ENCODE measurements at regions not wholly inside any gene's neighbourhood (a gene's known extent, or its start where the extent isn't known, plus 50 kb on each side); places are given as distances from the start of the nearest gene placed in this dataset.

GRCh38 chr2:72004201-72004915 lies 143.3 kb downstream of the CYP26B1 start:
- no peak for DNase-seq (ENCODE audit: low spot score)

GRCh38 chr2:72003796-72004195 lies 143.9 kb downstream of the CYP26B1 start:
- DNase-seq (ENCODE audit: low spot score): no peak

GRCh38 chr2:72003124-72003523 lies 144.5 kb downstream of the CYP26B1 start:
- DNase-seq (ENCODE audit: low spot score): no peak

GRCh38 chr2:72001937-72002690 lies 145.5 kb downstream of the CYP26B1 start:
- DNase-seq (ENCODE audit: low spot score): no peak

GRCh38 chr2:72000110-72000509 lies 147.6 kb downstream of the CYP26B1 start:
- DNase-seq (ENCODE audit: low spot score): no peak

- DNase-seq (ENCODE audit: low spot score): no peak
Measured at GRCh38 chr2:71999580-71999979, 148.1 kb downstream of the CYP26B1 start.

GRCh38 chr2:71997843-71998242 lies 149.8 kb downstream of the CYP26B1 start:
- DNase-seq (ENCODE audit: low spot score): no peak

GRCh38 chr2:71995067-71995665 lies 152.5 kb downstream of the CYP26B1 start:
- DNase-seq (ENCODE audit: low spot score): no peak

GRCh38 chr2:71992036-71992435 lies 155.6 kb downstream of the CYP26B1 start:
- DNase-seq (ENCODE audit: low spot score): no peak

GRCh38 chr2:71991397-71991796 lies 156.3 kb downstream of the CYP26B1 start:
- no peak for DNase-seq (ENCODE audit: low spot score)

- DNase-seq (ENCODE audit: low spot score): no peak
Measured at GRCh38 chr2:71990826-71991225, 156.8 kb downstream of the CYP26B1 start.

GRCh38 chr2:71990122-71990521 lies 157.5 kb downstream of the CYP26B1 start:
- no peak for DNase-seq (ENCODE audit: low spot score)

GRCh38 chr2:71989671-71990070 lies 158.0 kb downstream of the CYP26B1 start:
- no peak for DNase-seq (ENCODE audit: low spot score)

- DNase-seq (ENCODE audit: low spot score): no peak
Measured at GRCh38 chr2:71988170-71988569, 159.5 kb downstream of the CYP26B1 start.

GRCh38 chr2:71976685-71977084 lies 171.0 kb downstream of the CYP26B1 start:
- DNase-seq (ENCODE audit: low spot score): no peak

GRCh38 chr2:71974846-71975245 lies 172.8 kb downstream of the CYP26B1 start:
- no peak for DNase-seq (ENCODE audit: low spot score)

GRCh38 chr2:71971493-71971892 lies 176.2 kb downstream of the CYP26B1 start:
- DNase-seq (ENCODE audit: low spot score): no peak

- DNase-seq (ENCODE audit: low spot score): no peak
Measured at GRCh38 chr2:71965530-71965929, 182.1 kb downstream of the CYP26B1 start.

- no peak for DNase-seq (ENCODE audit: low spot score)
Measured at GRCh38 chr2:71962911-71963694, 184.6 kb downstream of the CYP26B1 start.

- DNase-seq (ENCODE audit: low spot score): no peak
Measured at GRCh38 chr2:71962350-71962749, 185.3 kb downstream of the CYP26B1 start.

GRCh38 chr2:71961289-71962027 lies 186.2 kb downstream of the CYP26B1 start:
- DNase-seq (ENCODE audit: low spot score): no peak

GRCh38 chr2:71959494-71959893 lies 188.2 kb downstream of the CYP26B1 start:
- no peak for DNase-seq (ENCODE audit: low spot score)

Measured in COLO829 (cell line).